ENCODE measurements at regions not wholly inside any gene's neighbourhood (a gene's known extent, or its start where the extent isn't known, plus 50 kb on each side); places are given as distances from the start of the nearest gene placed in this dataset.

DNA sequence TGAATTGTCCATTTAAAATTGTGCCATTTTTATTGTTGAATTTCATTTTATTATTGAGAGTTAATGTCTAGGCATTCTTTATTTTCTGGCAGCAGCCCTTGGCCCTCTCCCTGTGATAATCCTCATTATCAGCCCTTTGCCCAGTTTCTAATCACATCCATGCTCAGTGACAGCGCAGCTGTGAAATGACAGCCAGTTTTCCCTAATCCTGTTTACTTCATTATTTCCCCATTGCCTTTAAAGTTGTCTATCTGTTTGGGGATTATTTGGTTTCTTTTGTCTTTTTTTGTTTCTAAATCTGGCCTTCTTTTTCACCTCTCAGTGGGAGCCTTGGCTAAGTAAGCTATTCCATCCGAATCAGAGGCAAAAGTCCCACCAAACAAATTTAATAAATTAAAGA is 476.9 kb downstream of the SLC6A15 start:
- no peak for DNase-seq (ENCODE audit: extremely low spot score)
- TF ChIP-seq, protein P1, sequence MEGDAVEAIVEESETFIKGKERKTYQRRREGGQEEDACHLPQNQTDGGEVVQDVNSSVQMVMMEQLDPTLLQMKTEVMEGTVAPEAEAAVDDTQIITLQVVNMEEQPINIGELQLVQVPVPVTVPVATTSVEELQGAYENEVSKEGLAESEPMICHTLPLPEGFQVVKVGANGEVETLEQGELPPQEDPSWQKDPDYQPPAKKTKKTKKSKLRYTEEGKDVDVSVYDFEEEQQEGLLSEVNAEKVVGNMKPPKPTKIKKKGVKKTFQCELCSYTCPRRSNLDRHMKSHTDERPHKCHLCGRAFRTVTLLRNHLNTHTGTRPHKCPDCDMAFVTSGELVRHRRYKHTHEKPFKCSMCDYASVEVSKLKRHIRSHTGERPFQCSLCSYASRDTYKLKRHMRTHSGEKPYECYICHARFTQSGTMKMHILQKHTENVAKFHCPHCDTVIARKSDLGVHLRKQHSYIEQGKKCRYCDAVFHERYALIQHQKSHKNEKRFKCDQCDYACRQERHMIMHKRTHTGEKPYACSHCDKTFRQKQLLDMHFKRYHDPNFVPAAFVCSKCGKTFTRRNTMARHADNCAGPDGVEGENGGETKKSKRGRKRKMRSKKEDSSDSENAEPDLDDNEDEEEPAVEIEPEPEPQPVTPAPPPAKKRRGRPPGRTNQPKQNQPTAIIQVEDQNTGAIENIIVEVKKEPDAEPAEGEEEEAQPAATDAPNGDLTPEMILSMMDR (IDR thresholded peaks at IDR 0.05; ENCODE audit: control extremely low read depth, extremely low read depth, low read depth, missing control alignments) = no peak
- POLR2A ChIA-PET = no interaction called here
- CTCF ChIA-PET = no interaction called here

DNA sequence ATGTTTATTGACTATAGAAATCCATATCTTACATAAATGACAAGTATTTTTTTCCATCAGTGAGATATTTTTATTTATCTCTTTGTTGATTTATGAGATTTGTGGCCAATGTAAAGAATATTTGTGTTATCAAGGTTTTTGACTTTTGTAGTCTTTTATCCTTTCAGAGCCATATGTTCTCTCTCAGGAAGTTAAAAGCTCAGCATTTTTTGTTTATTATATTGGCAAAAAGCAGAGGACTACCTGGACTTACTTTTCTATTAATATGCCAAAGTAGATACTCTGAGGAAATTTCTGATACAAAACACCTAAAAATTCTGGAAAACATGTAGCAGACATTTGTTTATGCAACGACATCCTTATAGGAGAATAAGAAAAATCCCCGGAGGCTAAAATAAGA is 490.3 kb downstream of the SLC6A15 start:
- TF ChIP-seq, protein P1 (IDR thresholded peaks at IDR 0.05; ENCODE audit: control extremely low read depth, extremely low read depth, low read depth, missing control alignments) = no peak
- ChIA-PET CTCF (no interaction called here), POLR2A (no interaction called here)
- DNase-seq (ENCODE audit: extremely low spot score) = no peak

DNA sequence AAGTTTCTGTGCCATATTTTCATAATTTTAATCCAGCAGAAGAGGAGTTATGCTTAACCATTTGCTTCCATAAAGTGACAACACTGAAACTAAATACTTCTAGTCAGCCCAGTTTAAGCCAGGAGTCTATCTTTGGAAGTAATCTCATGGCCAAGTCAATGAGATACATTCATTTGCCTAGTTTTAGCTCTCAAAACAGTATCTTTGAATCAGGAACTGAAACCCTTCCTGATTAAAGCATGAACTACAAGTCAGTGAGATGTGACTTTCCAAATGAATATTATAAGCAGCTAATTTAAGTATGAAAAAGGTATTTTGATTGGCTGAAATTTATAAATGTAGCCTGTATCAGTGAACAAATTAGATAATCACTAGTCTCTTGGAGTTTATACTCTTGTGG is 491.5 kb downstream of the SLC6A15 start:
- DNase-seq (ENCODE audit: extremely low spot score) = peak; percentile 2
- ChIA-PET POLR2A (no interaction called here), CTCF (no interaction called here)
- TF ChIP-seq, protein P1 (IDR thresholded peaks at IDR 0.05; ENCODE audit: control extremely low read depth, extremely low read depth, low read depth, missing control alignments) = no peak

- TF ChIP-seq, protein P1 (IDR thresholded peaks at IDR 0.05; ENCODE audit: control extremely low read depth, extremely low read depth, low read depth, missing control alignments) = no peak
- POLR2A ChIA-PET = no interaction called here
- no peak for DNase-seq (ENCODE audit: extremely low spot score)
- CTCF ChIA-PET = no interaction called here
Measured at GRCh38 chr12:84416626-84417025, 496.0 kb downstream of the SLC6A15 start.

- CTCF ChIA-PET = no interaction called here
- POLR2A ChIA-PET = no interaction called here
- DNase-seq (ENCODE audit: extremely low spot score) = no peak
- TF ChIP-seq, protein P1 (IDR thresholded peaks at IDR 0.05; ENCODE audit: control extremely low read depth, extremely low read depth, low read depth, missing control alignments) = no peak
Measured at GRCh38 chr12:84415946-84416345, 496.7 kb downstream of the SLC6A15 start.

DNA sequence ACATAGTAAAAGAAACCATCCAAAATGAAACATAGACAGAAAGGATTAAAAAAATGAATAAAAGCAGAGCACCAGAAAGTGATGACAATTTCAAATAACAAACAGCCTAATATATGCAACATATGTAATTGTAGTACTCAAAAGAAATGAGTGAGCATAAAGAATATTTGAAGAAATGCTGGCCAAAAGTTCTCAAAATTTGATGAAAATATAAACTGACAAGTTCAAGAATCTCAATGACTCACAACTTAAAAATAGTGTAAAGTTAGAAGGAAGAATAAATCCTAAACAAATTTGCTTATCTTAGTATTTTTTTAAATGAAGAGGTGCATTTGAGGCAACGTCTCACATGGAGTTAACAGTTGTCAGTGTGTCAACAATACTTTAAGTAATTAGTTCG is 498.9 kb downstream of the SLC6A15 start:
- CTCF ChIA-PET = no interaction called here
- POLR2A ChIA-PET = no interaction called here
- TF ChIP-seq, protein P1 (IDR thresholded peaks at IDR 0.05; ENCODE audit: control extremely low read depth, extremely low read depth, low read depth, missing control alignments) = no peak
- no peak for DNase-seq (ENCODE audit: extremely low spot score)

DNA sequence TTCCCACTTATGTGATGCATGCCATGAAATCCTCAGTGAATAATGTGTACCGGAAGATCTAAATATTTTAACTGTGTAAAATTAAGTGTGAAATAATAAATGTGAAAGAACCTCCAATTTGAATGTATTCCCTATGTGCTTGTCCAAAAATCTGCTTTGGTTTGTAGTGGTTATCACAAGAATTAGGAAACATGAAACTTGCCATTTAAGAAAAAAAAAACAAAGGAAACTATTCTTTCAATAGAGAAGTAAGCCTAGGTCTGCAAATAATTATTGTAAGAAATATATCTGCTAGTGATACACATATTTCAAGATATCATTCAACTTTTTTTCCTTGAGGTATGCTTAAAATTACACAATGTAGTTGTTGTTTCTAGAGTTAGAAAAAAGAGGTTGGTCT is 500.4 kb downstream of the SLC6A15 start:
- POLR2A ChIA-PET = no interaction called here

More for the DNA sequence above, 500.4 kb downstream of the SLC6A15 start:
- DNase-seq (ENCODE audit: extremely low spot score) = no peak
- CTCF ChIA-PET = no interaction called here
- TF ChIP-seq, protein P1 (IDR thresholded peaks at IDR 0.05; ENCODE audit: control extremely low read depth, extremely low read depth, low read depth, missing control alignments) = no peak

All from GM10248 (cell line).